Ishikawa (cell line): ENCODE measurements at regions not wholly inside any gene's neighbourhood (a gene's known extent, or its start where the extent isn't known, plus 50 kb on each side); places are given as distances from the start of the nearest gene placed in this dataset.

Experiments
- EGR1 ChIP-seq: IDR thresholded peaks from 2 replicates; pipeline ENCODE4 v1.6.1; 2012
- MAX ChIP-seq: IDR thresholded peaks from 2 replicates; pipeline ENCODE4 v1.6.1; 2012
- RAD21 ChIP-seq: IDR thresholded peaks from 2 replicates; pipeline ENCODE4 v1.6.1; 2012; ENCODE audit warnings: low read depth
- TAF1 ChIP-seq: IDR thresholded peaks from 2 replicates; pipeline ENCODE4 v1.6.1; 2012; ENCODE audit warnings: low read depth, mild to moderate bottlenecking

DNA sequence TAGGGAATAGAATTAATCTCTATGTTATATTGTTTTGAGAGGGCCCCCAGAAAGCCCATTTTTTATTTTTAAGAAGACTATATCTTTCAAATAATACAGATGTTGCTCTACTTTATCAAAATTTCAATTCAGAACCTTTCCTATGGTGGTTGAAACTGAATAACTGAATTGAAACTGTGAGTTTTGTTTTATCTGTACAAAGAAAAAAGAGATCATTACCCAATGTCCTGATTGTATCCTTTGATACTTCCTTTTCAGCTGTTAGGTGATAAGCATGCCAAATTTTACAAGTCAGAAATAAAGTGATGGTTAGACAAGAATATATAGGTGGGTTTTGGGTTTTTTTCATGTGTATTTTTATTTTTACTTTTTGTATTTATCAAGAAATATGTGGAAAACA lies 1293.1 kb upstream of the USP15 start:
- TF ChIP-seq EGR1 (no peak), RAD21 (no peak), MAX (no peak), TAF1 (no peak)
